ENCODE measurements at regions not wholly inside any gene's neighbourhood (a gene's known extent, or its start where the extent isn't known, plus 50 kb on each side); places are given as distances from the start of the nearest gene placed in this dataset.

DNA sequence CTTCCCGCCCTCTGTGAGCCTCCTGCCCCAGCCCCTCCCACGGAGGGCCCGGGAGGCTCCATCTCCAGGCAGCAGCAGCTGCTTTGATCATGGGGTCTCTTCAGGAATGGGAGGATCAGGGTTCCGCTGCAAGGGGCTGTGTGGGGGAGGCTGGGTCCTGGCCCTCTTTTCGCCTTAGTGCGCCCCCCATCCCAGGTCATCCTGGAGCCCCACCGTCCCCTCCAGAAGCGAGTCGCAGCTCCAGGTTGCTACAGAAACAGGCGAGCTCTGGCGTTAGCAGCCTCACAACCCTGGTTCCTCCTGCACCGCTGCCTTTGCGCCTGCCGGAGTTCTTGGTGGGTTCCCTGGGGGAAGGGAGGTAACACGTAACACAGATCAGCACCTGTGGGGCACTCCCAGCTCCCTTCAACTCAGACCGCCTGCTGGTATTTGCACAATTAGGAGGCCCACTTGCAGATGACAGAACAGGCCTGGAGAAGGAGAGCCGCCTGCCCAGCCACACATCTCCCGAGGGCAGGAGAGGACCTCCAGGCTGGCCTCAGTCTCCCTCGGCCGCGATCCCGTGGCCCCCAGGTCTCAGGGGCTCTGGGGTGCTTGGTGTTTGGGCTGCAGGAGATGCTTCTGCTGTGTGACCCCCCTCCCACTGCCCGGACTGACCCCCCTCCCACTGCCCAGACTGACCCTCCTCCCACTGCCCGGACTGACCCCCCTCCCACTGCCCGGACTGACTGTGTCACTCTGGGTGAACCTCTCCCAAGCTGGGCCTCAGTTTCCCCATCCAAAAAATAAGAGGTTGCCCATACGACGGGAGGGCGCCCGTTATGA lies 64.2 kb upstream of the ADRA2C start:
- Mint-ChIP-seq H3K27ac (no peak overlapping the region), H3K4me1 (ENCODE audit: low read depth) (no peaks in the 10 kb centered on the region), H3K36me3 (ENCODE audit: low read depth) (no peaks in the 10 kb centered on the region), H3K4me3 (no peak overlapping the region), H3K9me3 (peaks cover 7% of the 10 kb centered on the region), H3K27me3 (peaks cover 34% of the 10 kb centered on the region)
- peaks cover 7 to 10% of the 10 kb centered on the region in 2 experiments for H3K27me3 ChIP-seq (ENCODE audit: control insufficient read depth in 1 of 2, insufficient read depth in 2 of 2, low read length in 2 of 2)
- no peak overlapping the region for H3K4me3 ChIP-seq (ENCODE audit: low read length)
- ChIA-PET CTCF (no interaction called here), POLR2A (no interaction called here)
- no peaks in the 10 kb centered on the region for H3K36me3 ChIP-seq (ENCODE audit: insufficient read depth, low read length)
- intact Hi-C loops (cut with DNase I, micrococcal nuclease): no loop called here
- H3K4me1 ChIP-seq (ENCODE audit: insufficient read depth, low read length): no peaks in the 10 kb centered on the region
- no peak overlapping the region for H3K27ac ChIP-seq (ENCODE audit: low read depth in 1 of 2, low read length in 2 of 2)
- DNase-seq (no peak), ATAC-seq (ENCODE audit: poor library complexity) (no peak)
- peaks cover under 1 to 22% of the 10 kb centered on the region in 2 experiments for H3K9me3 ChIP-seq (ENCODE audit: control insufficient read depth in 1 of 2, insufficient read depth in 1 of 2, low read length in 2 of 2)
- TF ChIP-seq, protein P1, sequence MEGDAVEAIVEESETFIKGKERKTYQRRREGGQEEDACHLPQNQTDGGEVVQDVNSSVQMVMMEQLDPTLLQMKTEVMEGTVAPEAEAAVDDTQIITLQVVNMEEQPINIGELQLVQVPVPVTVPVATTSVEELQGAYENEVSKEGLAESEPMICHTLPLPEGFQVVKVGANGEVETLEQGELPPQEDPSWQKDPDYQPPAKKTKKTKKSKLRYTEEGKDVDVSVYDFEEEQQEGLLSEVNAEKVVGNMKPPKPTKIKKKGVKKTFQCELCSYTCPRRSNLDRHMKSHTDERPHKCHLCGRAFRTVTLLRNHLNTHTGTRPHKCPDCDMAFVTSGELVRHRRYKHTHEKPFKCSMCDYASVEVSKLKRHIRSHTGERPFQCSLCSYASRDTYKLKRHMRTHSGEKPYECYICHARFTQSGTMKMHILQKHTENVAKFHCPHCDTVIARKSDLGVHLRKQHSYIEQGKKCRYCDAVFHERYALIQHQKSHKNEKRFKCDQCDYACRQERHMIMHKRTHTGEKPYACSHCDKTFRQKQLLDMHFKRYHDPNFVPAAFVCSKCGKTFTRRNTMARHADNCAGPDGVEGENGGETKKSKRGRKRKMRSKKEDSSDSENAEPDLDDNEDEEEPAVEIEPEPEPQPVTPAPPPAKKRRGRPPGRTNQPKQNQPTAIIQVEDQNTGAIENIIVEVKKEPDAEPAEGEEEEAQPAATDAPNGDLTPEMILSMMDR (IDR thresholded peaks at IDR 0.05): no peak

DNA sequence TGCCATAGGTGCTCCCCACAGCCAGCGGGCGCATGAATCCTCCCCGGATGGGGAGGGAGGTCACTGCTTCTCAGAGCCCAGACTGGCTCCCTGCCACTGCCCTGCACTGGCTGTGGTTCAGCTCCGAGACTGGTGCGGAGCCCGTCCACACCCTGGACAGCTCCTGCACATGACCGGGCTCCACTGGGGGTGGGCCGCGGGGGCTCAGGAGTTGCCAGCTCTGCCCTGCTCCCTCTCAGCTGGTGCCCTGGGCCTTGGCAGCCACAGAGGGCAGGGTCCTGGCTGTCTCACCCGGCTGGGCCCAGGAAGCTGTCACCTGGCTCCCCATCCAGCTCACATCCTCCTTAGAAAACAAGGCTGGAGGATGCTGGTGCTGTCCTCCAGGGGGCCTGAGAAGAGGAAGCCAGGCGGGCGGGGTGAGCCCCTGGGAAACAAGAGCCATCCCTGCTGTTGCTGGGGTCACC lies 64.9 kb upstream of the ADRA2C start:
- H3K4me1 ChIP-seq (ENCODE audit: insufficient read depth, low read length): no peaks in the 10 kb centered on the region
- H3K4me3 Mint-ChIP-seq: no peak overlapping the region
- H3K27ac Mint-ChIP-seq: no peak overlapping the region
- peaks cover 38% of the 10 kb centered on the region for H3K27me3 Mint-ChIP-seq
- intact Hi-C loops (cut with DNase I, micrococcal nuclease): no loop called here
- H3K36me3 Mint-ChIP-seq (ENCODE audit: low read depth): no peaks in the 10 kb centered on the region
- CTCF ChIA-PET: no interaction called here
- H3K9me3 Mint-ChIP-seq: peaks cover 8% of the 10 kb centered on the region
- peaks cover 7 to 14% of the 10 kb centered on the region in 2 experiments for H3K27me3 ChIP-seq (ENCODE audit: control insufficient read depth in 1 of 2, insufficient read depth in 2 of 2, low read length in 2 of 2)
- H3K36me3 ChIP-seq (ENCODE audit: insufficient read depth, low read length): no peaks in the 10 kb centered on the region
- TF ChIP-seq, protein P1 (IDR thresholded peaks at IDR 0.05): no peak
- DNase-seq (no peak), ATAC-seq (ENCODE audit: poor library complexity) (no peak)
- peaks cover 7 to 22% of the 10 kb centered on the region in 2 experiments for H3K9me3 ChIP-seq (ENCODE audit: control insufficient read depth in 1 of 2, insufficient read depth in 1 of 2, low read length in 2 of 2)
- POLR2A ChIA-PET: no interaction called here
- no peak overlapping the region for H3K4me3 ChIP-seq (ENCODE audit: low read length)
- H3K27ac ChIP-seq (ENCODE audit: low read depth in 1 of 2, low read length in 2 of 2): no peak overlapping the region
- no peaks in the 10 kb centered on the region for H3K4me1 Mint-ChIP-seq (ENCODE audit: low read depth)

DNA sequence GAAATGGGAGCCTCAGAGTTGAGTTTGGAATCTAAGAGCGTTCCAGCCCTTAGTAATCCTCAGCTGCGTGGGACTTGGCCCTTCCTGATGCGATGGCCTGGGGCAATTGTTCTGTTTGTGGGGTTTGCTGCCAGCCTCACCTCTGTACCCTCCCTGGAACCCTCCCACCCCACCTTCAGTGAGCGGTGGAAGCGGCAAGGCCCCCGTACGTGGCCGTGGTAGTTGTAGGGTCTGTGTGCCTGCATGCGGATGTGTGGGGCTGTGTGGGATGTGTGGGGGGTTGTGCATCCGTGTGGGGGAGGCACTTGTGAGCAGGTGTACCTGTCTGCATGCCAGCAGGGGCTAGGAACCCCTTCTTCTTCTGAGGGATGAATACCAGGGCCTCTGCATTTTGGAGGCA lies 65.4 kb upstream of the ADRA2C start:
- intact Hi-C loops (cut with DNase I, micrococcal nuclease): no loop called here
- TF ChIP-seq, protein P1 (IDR thresholded peaks at IDR 0.05): no peak

More for the DNA sequence above, 65.4 kb upstream of the ADRA2C start:
- Mint-ChIP-seq H3K27ac (no peak overlapping the region), H3K9me3 (peaks cover 8% of the 10 kb centered on the region), H3K4me3 (no peak overlapping the region), H3K4me1 (ENCODE audit: low read depth) (no peaks in the 10 kb centered on the region), H3K36me3 (ENCODE audit: low read depth) (no peaks in the 10 kb centered on the region), H3K27me3 (peaks cover 39% of the 10 kb centered on the region)
- Histone ChIP-seq H3K27ac (ENCODE audit: low read depth in 1 of 2, low read length in 2 of 2) (no peak overlapping the region), H3K4me3 (ENCODE audit: low read length) (no peak overlapping the region), H3K9me3 (ENCODE audit: control insufficient read depth in 1 of 2, insufficient read depth in 1 of 2, low read length in 2 of 2) (peaks cover 11 to 22% of the 10 kb centered on the region in 2 experiments), H3K4me1 (ENCODE audit: insufficient read depth, low read length) (no peaks in the 10 kb centered on the region), H3K36me3 (ENCODE audit: insufficient read depth, low read length) (no peaks in the 10 kb centered on the region), H3K27me3 (ENCODE audit: control insufficient read depth in 1 of 2, insufficient read depth in 2 of 2, low read length in 2 of 2) (peaks cover 7 to 15% of the 10 kb centered on the region in 2 experiments)
- POLR2A ChIA-PET: no interaction called here
- DNase-seq: no peak
- ATAC-seq (ENCODE audit: poor library complexity): no peak
- CTCF ChIA-PET: no interaction called here
